ENCODE measurements at regions not wholly inside any gene's neighbourhood (a gene's known extent, or its start where the extent isn't known, plus 50 kb on each side); places are given as distances from the start of the nearest gene placed in this dataset.

- TF ChIP-seq POLR2A (IDR thresholded peaks at IDR 0.05), result no peak
- TF ChIP-seq CTCF (IDR thresholded peaks at IDR 0.05), result no peak
- TF ChIP-seq POLR2AphosphoS5 (IDR thresholded peaks at IDR 0.05), result no peak
- no peak for TF ChIP-seq EP300 (IDR thresholded peaks at IDR 0.05)
Observed at GRCh38 chr11:60647087-60647486, 52.3 kb upstream of the MS4A8 start.
